K562 (cell line): ENCODE measurements at regions not wholly inside any gene's neighbourhood (a gene's known extent, or its start where the extent isn't known, plus 50 kb on each side); places are given as distances from the start of the nearest gene placed in this dataset.

Experiments
- ATAC-seq: fragments of 200-7000 bp; cut with Tn5 transposase; 3 replicates; pipeline ENCODE4 v1.9.1; 2020; ENCODE audit warnings: moderate library complexity
- BruUV-seq: library from RNA; stranded (reverse); fragments of 400-500 nt; replicated peaks from 2 replicates; lab custom pipeline; 2021; lab: Mats Ljungman, UMichigan
- CTCF ChIA-PET: fragments of 300-600 bp; formaldehyde crosslinking; extraction: SDS; loops from one replicate; lab custom pipeline; 2021; ENCODE audit warnings: low intra/inter-chr PET ratio; lab: Yijun Ruan, JAX
- POLR2A ChIA-PET: fragments of 300-600, 350-650 bp; sonication (Branson Sonifier 250); formaldehyde crosslinking; extraction: SDS; loops from one replicate; lab custom pipeline; 2021; ENCODE audit warnings: antibody characterized with exemption, inconsistent platforms; lab: Yijun Ruan, JAX
- DNase-seq, 4 experiments: peaks; one replicate each; pipeline versions ENCODE4 v3.0.0 to v3.0.0-alpha.2; 2011 to 2018; ENCODE audit warnings: low spot score in 3 of 4, mixed read lengths in 3 of 4; ENCODE audit errors: extremely low read depth in 1 of 4
- FAIRE-seq: peaks from 2 replicates; lab custom pipeline; 2011; peaks lifted over from hg19 to GRCh38; lab: Jason Lieb, UNC
- H2AFZ ChIP-seq: 2 replicates; pipeline ENCODE4 v1.6.0; 2011; ENCODE audit warnings: low read depth, low read length, control low read depth, inconsistent platforms
- H3K27ac ChIP-seq: fragments of 200-600 bp; 3 replicates; pipeline ENCODE4 v1.8.0; 2011; ENCODE audit warnings: low read depth, mild to moderate bottlenecking, control low read depth, inconsistent platforms, low read length, moderate library complexity, mixed read lengths; ENCODE audit errors: extremely low read depth
- H3K27me3 ChIP-seq, 2 experiments: fragments of 300-600 bp in 1 of 2; 2 replicates in 1 of 2; 3 replicates in 1 of 2; pipeline versions ENCODE4 v1.6.0 to v1.8.0; 2011; ENCODE audit warnings: inconsistent platforms in 2 of 2, low read length in 2 of 2, mild to moderate bottlenecking in 1 of 2, mixed read lengths in 1 of 2, moderate library complexity in 1 of 2; ENCODE audit not compliant: control insufficient read depth in 2 of 2, insufficient read depth in 2 of 2
- H3K36me3 ChIP-seq: fragments of 300-600 bp; 3 replicates; pipeline ENCODE4 v1.8.0; 2011; ENCODE audit warnings: mild to moderate bottlenecking, low read length, inconsistent platforms; ENCODE audit not compliant: control insufficient read depth, insufficient read depth
- H3K4me1 ChIP-seq, 2 experiments: fragments of 200-600 bp in 1 of 2; replicated peaks in 1 of 2; 2 replicates in 1 of 2; 3 replicates in 1 of 2; pipeline versions ENCODE4 v1.5.1 to v1.8.0; 2011; ENCODE audit warnings: inconsistent platforms in 2 of 2, low read length in 2 of 2, mild to moderate bottlenecking in 1 of 2, mixed read lengths in 1 of 2, moderate library complexity in 1 of 2; ENCODE audit not compliant: control insufficient read depth in 2 of 2, insufficient read depth in 2 of 2
- H3K4me2 ChIP-seq: 2 replicates; pipeline ENCODE4 v1.6.1; 2011; ENCODE audit warnings: low read length, control low read depth, inconsistent platforms, mixed read lengths; ENCODE audit not compliant: insufficient read depth
- H3K4me3 ChIP-seq: fragments of 200-600 bp; sonication (generic), shearing (Covaris generic); 2 replicates; pipeline ENCODE4 v1.5.1; 2016; ENCODE audit warnings: control low read depth, inconsistent platforms
- H3K79me2 ChIP-seq: fragments of 200-600 bp; 3 replicates; pipeline ENCODE4 v1.8.0; 2011; ENCODE audit warnings: low read length, inconsistent platforms; ENCODE audit not compliant: control insufficient read depth, insufficient read depth
- H3K9ac ChIP-seq, 2 experiments: 2 replicates each; pipeline versions ENCODE4 v1.6.0 to v1.6.1; 2011; ENCODE audit warnings: low read depth in 2 of 2, low read length in 2 of 2, control low read depth in 1 of 2, inconsistent platforms in 1 of 2, mild to moderate bottlenecking in 1 of 2, mixed read lengths in 1 of 2; ENCODE audit not compliant: insufficient read depth in 1 of 2
- H3K9me1 ChIP-seq: one replicate; pipeline ENCODE4 v1.6.0; 2011; ENCODE audit warnings: inconsistent platforms, mild to moderate bottlenecking, low read length, moderate library complexity; ENCODE audit not compliant: control insufficient read depth, insufficient read depth
- H3K9me3 ChIP-seq: replicated peaks from 2 replicates; pipeline ENCODE4 v1.5.1; 2011; ENCODE audit warnings: low read depth, low read length, inconsistent platforms; ENCODE audit not compliant: control insufficient read depth, insufficient read depth
- H4K20me1 ChIP-seq: replicated peaks from 2 replicates; pipeline ENCODE4 v1.6.1; 2011; ENCODE audit warnings: low read length, inconsistent platforms, mixed read lengths; ENCODE audit not compliant: control insufficient read depth, insufficient read depth
- BCLAF1 ChIP-seq, 2 experiments: fragments of 450-650 bp in 1 of 2; IDR thresholded peaks; 2 replicates each; pipeline ENCODE4 v1.6.1; 2011 to 2017; ENCODE audit warnings: low read depth in 2 of 2, antibody characterized with exemption in 1 of 2, borderline replicate concordance in 1 of 2, low read length in 1 of 2, mild to moderate bottlenecking in 1 of 2, mixed read lengths in 1 of 2; ENCODE audit not compliant: control insufficient read depth in 1 of 2
- E2F3 ChIP-seq: fragments of 250-450 bp; sonication (Bioruptor Pico); IDR thresholded peaks from 2 replicates; pipeline ENCODE4 v1.4.0; 2020; ENCODE audit warnings: mild to moderate bottlenecking
- HNRNPL ChIP-seq: fragments of 200-400 bp; formaldehyde crosslinking; IDR thresholded peaks from 2 replicates; pipeline ENCODE4 v1.6.1; 2017; ENCODE audit warnings: low read depth, mild to moderate bottlenecking, low read length
- NKRF ChIP-seq: fragments of 450-650 bp; IDR thresholded peaks from 2 replicates; pipeline ENCODE4 v1.6.1; 2016; ENCODE audit warnings: borderline replicate concordance
- NR3C1 ChIP-seq: sonication (generic); formaldehyde crosslinking; IDR thresholded peaks from 2 replicates; pipeline ENCODE4 v1.8.1; 2022; ENCODE audit warnings: missing genetic modification reagents
- PTBP1 ChIP-seq: fragments of 200-400 bp; formaldehyde crosslinking; IDR thresholded peaks from 2 replicates; pipeline ENCODE4 v1.6.1; 2017; ENCODE audit warnings: low read depth, low read length
- RBM39 ChIP-seq: fragments of 200-400 bp; formaldehyde crosslinking; optimal IDR thresholded peaks from 2 replicates; pipeline ENCODE3; 2018; ENCODE audit warnings: low read depth, low read length
- ZNF436 ChIP-seq: fragments of 250-450, 450-650 bp; sonication (Bioruptor Pico); formaldehyde crosslinking; IDR thresholded peaks from 2 replicates; pipeline ENCODE4 v1.7.0; 2020; ENCODE audit warnings: mild to moderate bottlenecking
- ZNF785 ChIP-seq: fragments of 250-450 bp; sonication (Bioruptor Pico); IDR thresholded peaks from 2 replicates; pipeline ENCODE4 v1.4.0; 2020; ENCODE audit warnings: mild to moderate bottlenecking
- WGBS: fragments of 100-300 bp; shearing (Covaris generic); methylation state at CpG from one replicate; pipeline ENCODE4 v1.1.6; 2016; ENCODE audit warnings: low coverage, mixed read lengths; ENCODE audit not compliant: insufficient coverage; ENCODE audit errors: missing lambda C conversion rate; 5-methylcytosine and 5-hydroxymethylcytosine counted together
- in situ Hi-C: fragments of 300-500 bp; cut with MboI; formaldehyde crosslinking; loops from 4 replicates; pipeline ENCODE4 v1.15.0; 2018; ENCODE audit warnings: inconsistent platforms, mixed read lengths
- intact Hi-C: fragments of 100-400 bp; cut with micrococcal nuclease; formaldehyde crosslinking; loops from 2 replicates; pipeline ENCODE4 v1.14.2; 2022
- TF ChIP-seq, protein P1 (sequence below): fragments of 250-450 bp; sonication (Bioruptor Pico); IDR thresholded peaks from 2 replicates; pipeline ENCODE4 v1.4.0; 2020; ENCODE audit warnings: mild to moderate bottlenecking, moderate library complexity
- TF ChIP-seq, protein P2 (sequence below): fragments of 250-450 bp; sonication (Bioruptor Pico); IDR thresholded peaks from 2 replicates; pipeline ENCODE4 v1.4.0; 2020

DNA sequence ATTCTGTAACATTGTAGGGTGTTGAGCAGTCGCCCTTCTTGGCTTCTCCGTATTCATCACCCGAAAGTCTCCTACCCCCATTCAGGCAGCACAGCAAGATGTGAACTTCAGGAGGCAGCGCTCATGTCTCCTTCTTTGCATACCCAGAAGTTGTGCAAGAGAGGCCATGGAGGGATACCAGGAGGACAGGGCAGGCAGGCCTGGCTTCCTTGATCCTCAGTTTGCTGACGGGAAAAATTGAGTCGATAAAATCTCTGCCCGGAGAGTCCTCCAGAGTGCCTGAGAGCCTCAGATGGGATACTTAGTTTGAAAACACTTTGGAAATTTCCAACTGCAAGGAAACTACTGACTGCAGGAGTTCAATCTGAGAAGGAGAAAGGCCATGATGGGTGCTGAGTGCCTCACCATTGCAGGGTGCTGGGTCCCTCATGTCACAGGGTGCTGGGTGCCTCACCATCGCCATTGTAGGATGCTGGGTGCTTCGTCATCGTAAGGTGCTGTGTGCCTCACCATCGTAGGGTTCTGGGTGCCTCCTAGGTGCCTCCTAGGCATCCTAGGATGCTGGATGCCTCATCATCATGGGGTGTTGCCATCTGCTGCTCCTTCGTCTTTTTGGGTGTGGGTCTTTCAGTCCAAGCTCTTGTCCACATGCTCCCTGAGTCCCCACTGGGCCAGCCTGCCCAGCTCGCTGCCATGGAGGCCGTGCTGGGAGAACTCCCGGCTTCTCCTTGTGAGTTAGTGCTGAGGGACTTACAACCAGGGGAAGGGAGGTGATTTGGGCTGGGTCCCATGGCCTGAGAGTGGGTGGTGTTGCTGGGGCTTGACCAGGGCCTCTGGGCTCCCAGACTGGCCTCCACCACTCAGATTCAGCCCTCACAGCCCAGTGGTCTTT is 162.4 kb downstream of the DDX1 start:
- Histone ChIP-seq H3K9me3 (no peaks in the 10 kb centered on the region), H3K4me1 (no peaks in the 10 kb centered on the region), H4K20me1 (no peaks in the 10 kb centered on the region; the same call in 1 of the 2 replicates), H3K4me3 (no peak overlapping the region), H3K36me3 (no peaks in the 10 kb centered on the region), H3K27ac (no peak overlapping the region), H3K9me1 (no peaks in the 10 kb centered on the region), H3K79me2 (no peaks in the 10 kb centered on the region), H2AFZ (no peak overlapping the region), H3K4me2 (no peak overlapping the region), H3K9ac (no peak overlapping the region), H3K27me3 (peaks cover 9 to 35% of the 10 kb centered on the region in 2 experiments)
- ChIA-PET POLR2A (interaction anchor here (1.2 kb wide), 1 partner anchor 28 kb away, joined by 3 read pairs; no protein-coding TSS in a partner anchor), CTCF (no interaction called here)
- 2% methylated on average over 15 of the region's 15 CpGs for WGBS
- ATAC-seq = no peak
- intact Hi-C loops = no loop called here
- no TSS peak for BruUV-seq
- no peak for FAIRE-seq
- in situ Hi-C loops = no loop called here
- DNase-seq = no peak
- TF ChIP-seq E2F3 (CRISPR knock-in tag) (no peak), HNRNPL (no peak), BCLAF1 (IDR thresholded peaks at IDR 0.05; ENCODE audit: borderline replicate concordance in 1 of 2, control insufficient read depth in 1 of 2, low read depth in 2 of 2, low read length in 1 of 2) (no peak), ZNF436 (no peak), RBM39 (no peak), ZNF785 (CRISPR knock-in tag) (no peak), NKRF (no peak), NR3C1 (CRISPR knock-in tag) (no peak), PTBP1 (no peak)
- TF ChIP-seq, protein P1, sequence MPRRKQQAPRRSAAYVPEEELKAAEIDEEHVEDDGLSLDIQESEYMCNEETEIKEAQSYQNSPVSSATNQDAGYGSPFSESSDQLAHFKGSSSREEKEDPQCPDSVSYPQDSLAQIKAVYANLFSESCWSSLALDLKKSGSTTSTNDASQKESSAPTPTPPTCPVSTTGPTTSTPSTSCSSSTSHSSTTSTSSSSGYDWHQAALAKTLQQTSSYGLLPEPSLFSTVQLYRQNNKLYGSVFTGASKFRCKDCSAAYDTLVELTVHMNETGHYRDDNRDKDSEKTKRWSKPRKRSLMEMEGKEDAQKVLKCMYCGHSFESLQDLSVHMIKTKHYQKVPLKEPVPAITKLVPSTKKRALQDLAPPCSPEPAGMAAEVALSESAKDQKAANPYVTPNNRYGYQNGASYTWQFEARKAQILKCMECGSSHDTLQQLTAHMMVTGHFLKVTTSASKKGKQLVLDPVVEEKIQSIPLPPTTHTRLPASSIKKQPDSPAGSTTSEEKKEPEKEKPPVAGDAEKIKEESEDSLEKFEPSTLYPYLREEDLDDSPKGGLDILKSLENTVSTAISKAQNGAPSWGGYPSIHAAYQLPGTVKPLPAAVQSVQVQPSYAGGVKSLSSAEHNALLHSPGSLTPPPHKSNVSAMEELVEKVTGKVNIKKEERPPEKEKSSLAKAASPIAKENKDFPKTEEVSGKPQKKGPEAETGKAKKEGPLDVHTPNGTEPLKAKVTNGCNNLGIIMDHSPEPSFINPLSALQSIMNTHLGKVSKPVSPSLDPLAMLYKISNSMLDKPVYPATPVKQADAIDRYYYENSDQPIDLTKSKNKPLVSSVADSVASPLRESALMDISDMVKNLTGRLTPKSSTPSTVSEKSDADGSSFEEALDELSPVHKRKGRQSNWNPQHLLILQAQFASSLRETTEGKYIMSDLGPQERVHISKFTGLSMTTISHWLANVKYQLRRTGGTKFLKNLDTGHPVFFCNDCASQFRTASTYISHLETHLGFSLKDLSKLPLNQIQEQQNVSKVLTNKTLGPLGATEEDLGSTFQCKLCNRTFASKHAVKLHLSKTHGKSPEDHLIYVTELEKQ = no peak
- TF ChIP-seq, protein P2, sequence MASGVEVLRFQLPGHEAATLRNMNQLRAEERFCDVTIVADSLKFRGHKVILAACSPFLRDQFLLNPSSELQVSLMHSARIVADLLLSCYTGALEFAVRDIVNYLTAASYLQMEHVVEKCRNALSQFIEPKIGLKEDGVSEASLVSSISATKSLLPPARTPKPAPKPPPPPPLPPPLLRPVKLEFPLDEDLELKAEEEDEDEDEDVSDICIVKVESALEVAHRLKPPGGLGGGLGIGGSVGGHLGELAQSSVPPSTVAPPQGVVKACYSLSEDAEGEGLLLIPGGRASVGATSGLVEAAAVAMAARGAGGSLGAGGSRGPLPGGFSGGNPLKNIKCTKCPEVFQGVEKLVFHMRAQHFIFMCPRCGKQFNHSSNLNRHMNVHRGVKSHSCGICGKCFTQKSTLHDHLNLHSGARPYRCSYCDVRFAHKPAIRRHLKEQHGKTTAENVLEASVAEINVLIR (CRISPR knock-in tag) = no peak
